Embryonic facial prominence (tissue), 1 donor: ENCODE measurements at regions not wholly inside any gene's neighbourhood (a gene's known extent, or its start where the extent isn't known, plus 50 kb on each side); places are given as distances from the start of the nearest gene placed in this dataset.

Source experiments
- DNase-seq: peaks from one replicate; pipeline ENCODE4 v3.0.0-alpha.2; 2016; ENCODE audit errors: extremely low spot score

DNA sequence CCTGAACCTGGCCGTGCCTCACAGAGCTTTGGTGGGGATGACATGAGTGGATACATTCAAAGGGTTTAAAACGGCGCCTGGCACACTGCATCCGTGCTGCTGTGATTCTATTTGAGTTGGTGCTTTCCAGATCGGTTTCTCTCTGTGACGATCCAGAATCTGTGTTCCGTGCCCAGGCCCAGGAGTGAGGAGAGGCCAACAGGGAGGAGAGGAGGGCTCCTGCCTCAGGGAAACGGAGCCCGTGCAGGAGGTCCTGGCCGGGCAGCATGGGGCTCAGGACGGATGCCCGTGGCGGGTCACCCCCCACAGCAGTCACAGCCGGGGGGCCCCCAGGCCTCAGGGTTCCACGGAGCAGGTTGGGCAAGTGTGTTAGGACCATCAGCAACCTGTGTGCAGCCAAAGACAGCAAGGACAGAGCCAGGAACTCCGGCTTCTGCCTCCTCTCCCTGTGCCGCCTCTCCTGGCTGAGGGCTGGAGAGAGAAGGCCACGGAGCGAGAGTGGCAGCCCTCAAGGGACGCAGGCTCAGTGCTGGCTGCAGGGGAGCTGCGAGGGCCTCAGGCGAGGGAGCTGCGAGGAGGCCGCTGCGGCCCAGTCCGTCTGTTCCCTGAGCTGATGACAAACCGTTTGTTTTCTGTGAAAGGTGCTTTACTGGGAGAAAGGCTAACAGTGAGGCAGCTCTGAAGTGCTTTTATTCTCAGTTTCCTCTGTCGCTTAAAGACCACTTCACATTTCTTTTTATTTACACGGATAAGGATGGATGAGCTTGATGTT is 99.3 kb downstream of the METRNL start:
- DNase-seq = no peak

DNA sequence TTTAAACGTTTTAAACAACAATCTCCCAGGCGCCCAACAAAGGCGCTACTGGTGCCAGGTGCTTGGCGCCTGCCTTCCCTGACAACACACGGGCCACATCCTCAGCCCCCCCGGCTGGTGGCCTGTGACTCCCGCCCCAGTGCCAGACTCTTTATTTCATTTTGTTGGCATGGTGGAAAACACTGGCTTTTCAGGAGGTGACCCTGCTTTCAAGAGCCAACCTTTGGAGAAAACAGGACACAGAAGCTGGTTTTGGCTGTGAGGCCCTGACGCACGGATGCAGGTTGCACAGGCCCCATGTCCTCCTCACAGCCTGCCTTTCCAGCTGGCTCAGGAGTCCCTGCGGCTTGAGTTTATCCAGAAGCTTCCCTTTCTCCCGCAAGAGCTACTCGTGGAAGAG is 100.0 kb downstream of the METRNL start:
- no peak for DNase-seq

DNA sequence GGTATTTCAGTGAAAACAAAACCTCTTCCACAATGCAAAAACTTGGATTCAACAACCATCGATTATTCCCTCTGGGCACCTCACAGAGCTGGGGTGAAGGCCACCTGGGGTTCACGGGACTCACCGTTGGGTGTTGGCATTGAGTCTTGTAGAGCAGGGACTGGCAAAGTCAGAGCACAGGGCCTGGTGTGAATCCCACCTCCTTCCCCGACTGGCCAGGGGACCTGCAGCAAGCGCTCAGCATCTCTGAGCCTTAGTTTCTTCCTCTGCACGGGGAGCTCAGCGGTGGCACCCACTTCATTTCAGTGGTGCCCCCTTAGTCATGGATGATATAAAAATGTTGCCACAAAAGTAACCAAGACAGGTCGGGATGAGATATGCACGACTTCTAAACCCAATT is 100.4 kb downstream of the METRNL start:
- DNase-seq = no peak

DNA sequence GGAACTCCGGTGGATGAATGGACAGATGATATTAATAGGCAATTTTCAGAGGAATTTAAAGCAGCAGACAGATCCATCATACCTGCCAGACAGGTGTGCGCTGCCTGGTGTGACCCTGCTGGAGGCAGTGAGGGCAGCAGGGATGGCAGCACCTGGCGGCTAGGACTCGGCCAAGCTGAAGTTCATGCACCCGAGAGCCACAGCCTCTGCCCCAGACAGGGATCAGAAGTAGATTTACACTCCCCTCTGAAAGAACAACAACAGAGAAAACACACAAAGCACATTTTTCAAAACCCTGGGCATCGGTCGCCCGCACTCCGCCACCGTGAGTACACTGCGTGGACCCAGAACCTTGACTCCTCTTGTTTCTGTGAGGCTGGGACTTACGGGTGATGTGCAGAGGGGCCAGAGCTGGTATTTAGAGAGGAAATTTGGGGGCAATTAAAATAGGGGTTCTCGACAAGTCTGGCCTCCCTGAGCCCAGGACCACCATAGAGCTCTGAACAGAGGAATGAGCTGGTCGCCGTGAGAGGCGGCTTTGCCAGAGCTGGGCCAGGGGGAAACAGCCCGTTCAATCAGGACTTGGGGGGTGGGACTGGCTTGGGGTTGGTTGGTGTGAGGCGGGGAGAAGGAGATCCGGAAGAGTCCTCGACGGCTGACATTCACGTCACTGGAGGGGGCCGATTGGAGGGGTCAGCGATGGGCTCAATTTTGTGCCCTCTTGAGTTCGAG is 101.0 kb downstream of the METRNL start:
- DNase-seq = no peak

DNA sequence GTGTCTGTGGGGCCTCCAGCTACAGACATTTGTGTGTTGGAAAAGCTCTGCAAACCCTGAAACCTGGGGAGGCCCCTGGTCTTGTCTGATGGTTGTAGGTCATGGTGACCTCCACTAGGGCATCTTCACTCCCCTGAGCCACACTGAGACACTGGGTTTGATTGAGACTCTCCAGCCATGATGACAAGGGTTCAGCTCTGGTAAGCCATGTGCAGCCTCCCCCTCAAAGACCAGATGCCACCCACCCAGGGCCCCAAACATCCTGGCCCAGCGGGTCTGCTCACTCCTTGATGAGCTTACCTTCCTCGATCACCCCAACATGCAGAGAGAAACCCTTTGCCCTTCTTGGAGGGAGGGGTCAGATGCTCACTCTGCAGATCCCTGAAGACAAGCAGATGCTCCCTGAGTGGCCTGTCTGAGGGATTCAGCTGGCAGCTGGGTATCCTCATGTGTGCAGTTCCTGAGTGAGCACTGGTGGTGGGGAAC is 101.6 kb downstream of the METRNL start:
- no peak for DNase-seq

DNA sequence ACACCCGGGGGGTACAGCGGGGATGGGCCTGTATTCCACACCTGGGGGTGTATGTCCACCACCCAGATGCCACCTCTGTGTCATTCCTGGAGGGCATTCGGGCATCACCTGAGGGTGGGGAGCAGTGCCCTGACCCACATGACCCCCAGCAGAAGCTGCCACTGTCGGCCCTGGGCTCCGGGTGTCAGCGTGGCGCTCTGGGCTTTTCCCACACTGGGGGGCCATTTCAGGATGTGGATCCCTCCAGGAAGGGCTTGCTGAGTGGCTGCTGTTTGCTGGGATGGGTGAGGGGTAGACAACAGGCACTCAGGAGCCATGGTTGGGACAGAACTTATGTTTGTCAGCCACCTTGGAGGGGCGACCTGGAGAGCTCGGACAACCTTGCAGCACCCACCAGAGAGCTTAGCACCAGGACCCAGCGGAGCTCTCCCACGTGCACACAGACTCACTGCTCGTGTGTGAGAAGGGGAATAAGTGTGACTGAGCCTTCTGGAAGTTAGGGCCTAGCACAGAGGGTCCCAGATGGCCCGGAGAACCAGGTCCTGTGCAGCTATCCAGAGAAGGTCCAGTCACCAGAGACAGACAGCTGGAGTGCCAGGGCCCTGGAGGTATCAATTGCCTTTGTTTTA is 102.7 kb downstream of the METRNL start:
- no peak for DNase-seq

DNA sequence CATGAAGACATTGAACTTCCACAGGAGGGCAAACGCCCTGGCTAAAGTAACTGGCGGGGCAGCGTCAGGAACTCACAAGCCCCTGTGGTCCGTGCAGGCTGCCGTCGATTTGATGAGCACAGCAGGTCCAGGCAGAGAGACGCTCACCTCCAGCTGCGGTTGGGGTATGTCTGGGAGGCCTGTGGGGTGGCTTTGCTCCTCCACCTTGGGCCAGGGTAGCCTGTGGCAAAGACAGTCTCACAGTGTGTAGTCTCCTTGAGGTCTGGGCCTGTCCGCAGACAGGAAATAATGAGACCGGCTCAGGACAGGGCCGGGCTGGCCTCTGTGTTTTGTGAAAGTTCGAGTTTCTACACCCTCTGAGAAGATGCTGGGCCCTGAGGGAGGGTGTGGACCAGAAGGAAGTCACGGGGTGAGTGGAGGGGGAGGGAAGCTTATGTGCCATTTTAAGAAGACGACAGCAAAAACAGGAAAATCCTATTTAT is 103.3 kb downstream of the METRNL start:
- no peak for DNase-seq

DNA sequence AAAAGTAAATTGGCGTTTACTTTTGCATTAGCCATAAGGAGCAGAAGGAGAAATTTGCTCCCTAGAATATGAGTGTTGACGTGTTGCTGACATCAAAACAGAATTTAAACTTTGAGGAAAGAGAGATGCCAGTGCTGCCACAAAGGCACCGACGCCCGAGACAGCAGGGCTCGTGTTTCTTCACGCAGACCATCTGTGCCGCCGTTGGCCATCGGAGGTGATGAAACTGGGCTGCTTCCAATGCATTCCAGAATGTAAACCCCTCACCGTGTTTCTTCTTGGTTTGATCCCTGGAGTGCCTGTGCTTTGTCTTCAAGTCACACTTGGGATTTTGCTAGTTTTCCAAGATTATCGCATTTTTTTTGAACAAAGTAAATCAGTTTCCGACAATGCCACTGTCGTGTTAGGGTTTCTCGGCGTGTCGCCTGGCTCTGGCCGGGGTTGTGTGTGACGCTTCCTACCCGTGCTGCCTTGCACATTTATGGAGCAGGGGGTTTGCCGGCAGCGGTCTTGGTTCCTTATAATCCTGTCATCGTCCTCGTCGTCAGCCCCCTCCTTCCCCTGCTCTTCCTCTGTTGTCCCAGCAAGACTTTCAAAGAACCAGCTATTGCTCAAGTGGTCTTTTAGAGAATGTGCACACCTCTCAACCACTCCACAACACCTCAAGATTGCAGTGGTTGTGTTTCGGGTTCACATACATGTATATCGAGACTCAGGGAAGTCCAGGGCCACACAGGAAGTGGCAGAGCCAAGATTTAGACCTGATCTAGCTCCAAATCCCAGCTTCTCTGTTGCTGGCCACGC is 103.9 kb downstream of the METRNL start:
- no peak for DNase-seq

DNA sequence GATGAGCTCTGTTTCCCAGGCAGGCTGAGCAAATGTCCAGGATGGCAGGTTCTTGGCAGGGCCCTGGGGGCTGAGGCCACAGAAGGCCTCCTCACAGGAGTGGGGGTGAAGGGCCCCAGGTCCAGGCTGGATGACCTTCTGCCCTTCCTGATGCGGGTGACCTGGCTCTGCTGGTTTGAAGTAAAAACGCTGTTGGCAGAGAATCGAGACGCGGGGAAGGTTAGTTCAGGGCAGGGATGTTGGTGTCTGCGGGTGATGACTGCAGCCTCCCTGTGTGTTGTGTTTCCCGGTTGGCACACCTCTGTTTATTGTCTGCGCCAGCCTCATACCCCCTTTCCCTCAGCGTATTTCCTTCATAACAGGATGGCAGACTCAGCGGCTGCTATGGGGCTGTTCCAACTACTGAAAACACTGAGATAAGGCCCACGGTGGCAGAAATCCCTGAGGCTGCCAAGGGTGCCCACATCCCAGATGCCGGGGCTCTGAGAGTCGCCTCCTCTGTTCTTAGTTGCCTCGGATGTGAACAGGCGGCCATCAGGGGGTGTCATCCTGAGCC is 104.6 kb downstream of the METRNL start:
- DNase-seq = no peak

DNA sequence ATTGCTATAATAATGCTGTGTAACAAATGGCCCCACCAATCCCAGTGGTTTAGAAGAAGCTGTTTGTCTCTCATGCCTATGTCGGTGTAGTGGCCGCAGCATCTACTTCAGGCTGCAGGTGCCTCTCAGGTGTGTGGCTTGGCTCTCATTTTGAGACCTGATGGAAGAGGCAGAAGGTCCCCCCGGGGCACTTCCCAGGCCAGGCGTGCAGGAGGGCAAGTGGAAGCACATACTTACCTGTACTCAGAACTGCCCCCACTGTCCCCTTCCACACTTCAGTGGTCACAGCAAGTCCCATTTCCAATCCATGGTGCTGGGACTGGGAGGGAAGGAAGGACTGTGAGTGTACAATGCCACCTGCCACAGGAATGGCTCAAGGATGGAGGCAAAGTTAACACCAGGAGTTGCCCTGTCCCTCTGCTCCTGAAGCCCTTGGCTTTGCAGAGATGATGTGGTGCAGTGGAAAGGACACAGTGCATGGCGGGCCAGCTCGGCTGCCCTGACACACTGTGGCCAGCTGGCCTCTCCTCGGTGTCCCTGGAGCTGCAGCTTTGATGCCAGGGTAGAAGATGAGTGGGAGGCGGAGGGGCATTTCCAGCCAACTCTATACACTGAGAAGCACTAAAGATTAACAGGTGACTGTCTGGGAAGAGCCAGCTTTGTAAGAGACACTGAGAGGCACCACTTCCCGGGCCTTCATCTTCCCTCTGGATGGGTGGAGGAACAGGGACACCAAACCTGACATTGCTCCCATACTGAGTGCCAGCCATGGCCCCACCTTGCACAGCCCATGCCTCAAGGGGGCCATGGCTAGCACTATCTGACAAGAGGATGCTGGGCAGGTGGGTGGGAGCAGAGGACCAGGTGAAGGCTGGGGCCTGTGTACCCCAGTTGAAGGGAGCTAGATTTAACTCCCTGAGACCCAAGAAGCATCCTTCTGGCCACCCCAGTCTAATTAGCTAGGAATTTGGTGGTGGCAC is 105.9 kb downstream of the METRNL start:
- no peak for DNase-seq

DNA sequence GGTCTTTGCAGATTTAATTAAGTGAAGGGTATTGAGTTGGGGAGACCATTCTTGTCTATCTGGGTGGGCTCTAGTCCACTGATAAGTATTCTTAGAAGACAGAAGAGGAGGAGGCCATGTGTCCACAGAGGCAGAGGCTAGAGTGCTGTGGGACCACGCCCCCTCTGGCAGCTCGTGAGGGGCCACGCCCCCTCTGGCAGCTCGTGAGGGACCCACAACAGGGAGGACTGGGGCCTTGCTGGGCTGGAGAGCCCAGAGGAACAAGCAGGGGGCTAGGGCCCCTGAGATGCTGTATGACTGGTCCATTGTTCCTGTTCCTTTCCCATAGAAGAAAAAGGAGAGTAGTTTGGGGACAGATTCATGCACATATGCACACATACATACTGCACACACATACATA is 106.8 kb downstream of the METRNL start:
- DNase-seq = no peak

DNA sequence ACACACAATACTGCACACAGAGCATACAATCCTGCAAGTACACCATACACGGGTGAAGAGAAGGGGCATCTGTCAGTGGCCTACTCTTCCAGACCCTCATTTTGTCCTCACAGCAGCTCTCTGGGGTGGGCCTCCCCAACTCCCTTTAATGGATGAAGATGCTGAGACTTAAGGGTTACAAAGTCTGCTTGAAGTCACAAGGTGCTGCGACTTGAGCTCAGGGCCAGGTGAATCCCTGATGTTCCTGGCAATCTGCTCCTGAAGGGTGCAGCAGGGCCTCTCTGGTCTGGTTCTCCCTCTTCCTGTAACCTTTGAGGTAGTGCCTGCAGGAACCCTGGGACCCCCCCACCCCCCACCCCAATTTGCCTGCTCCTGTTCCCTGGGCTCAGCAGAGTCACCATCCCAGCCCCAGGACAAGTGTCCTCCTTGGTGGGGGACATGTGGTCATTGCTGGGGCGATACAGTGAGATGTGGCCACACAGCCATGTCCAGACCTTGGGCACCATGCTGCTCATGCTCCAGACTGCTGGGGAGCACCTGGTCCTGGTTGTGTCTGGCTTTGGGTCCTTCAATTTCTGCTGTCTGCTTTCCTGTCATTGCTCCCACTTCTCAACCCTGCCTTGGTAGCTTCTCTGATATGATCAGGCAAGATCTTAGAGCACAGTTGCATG is 107.5 kb downstream of the METRNL start:
- no peak for DNase-seq

DNA sequence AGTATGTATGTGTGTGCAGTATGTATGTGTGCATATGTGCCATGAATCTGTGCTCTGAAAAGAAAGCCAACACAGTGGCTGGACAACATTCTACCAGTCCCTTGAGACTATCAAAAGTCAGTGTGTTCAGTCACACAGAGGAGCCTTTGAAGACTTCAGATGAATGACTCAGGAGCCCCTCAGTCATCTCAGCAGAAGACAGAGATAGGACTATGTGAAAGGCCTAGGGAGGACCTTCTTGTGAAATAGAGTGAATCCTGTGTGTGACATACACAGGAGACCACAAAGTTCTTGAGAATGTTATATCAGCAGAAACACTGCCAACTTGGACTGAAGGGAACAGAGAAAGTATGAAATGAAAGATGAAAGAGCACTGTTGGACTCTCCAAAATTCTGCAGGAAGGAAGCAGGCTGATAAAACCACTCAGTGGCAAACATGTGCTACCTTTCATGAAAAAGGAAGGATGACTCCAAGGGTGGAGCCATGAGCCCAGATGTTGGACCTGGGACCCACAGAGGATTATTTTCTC is 108.4 kb downstream of the METRNL start:
- DNase-seq = no peak

DNA sequence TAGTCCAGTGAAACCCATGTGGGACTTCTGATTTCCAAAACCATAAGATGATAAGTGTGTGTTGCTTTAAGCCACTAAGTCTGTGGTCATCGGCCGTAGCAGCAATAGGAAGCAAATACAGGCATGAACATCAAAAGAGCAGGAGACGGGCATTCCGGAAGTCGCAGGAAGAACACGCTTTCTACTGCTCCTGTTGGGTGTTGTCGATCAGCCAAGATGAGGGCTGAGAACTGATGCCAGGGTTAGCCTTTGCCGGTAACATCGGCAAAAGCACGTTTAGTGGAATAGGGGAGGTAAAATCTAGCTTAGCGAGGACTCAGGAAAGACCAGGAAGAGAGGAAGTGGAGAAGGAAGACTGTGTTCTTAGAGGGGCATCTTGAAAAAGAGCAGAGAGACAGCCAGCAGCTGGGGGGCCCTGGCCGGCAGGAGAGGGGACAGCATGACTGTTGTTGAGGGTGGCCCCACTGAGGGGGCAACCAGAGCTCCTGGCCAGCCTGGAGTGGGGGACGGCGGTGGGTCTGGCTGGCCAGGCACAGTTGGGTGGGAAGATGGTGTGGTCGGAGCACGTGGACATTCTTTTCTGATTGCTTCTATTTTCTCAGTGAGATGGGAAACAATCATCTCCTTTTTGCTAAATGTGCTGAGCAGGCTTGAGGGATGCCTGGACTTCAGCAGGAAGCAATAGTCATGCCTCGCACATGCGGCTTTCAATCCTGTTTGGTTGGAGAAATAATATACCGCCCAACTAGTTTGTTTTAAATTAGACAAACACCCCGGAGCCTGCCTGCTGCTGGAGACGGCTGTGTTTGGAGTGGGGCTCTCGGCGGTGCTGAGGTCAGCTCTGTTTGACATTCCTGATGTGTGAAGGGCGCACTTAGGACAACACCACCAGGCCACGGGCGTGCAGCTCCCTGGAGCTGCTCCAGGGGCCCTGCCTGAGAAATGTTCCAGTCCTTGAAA is 109.9 kb downstream of the METRNL start:
- DNase-seq = peak; percentile 43

DNA sequence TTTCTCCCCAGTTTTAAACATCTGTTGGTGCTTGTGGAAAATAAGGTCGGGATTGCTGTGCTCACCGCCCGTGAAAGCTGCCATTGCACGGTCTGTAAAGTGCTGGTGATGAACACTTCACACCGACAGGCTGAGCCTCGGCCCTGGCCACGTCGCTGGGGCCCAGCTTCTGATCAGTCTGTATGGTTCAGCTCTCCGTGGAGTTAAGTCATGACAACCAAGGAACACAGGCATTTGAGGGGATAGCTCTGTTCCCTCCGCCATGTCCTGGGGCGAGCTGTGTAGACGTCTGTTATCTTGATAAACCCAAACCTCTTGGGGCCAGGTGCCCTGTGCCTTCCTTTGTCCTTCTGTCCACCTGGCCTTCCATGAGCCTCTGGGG is 110.6 kb downstream of the METRNL start:
- no peak for DNase-seq

DNA sequence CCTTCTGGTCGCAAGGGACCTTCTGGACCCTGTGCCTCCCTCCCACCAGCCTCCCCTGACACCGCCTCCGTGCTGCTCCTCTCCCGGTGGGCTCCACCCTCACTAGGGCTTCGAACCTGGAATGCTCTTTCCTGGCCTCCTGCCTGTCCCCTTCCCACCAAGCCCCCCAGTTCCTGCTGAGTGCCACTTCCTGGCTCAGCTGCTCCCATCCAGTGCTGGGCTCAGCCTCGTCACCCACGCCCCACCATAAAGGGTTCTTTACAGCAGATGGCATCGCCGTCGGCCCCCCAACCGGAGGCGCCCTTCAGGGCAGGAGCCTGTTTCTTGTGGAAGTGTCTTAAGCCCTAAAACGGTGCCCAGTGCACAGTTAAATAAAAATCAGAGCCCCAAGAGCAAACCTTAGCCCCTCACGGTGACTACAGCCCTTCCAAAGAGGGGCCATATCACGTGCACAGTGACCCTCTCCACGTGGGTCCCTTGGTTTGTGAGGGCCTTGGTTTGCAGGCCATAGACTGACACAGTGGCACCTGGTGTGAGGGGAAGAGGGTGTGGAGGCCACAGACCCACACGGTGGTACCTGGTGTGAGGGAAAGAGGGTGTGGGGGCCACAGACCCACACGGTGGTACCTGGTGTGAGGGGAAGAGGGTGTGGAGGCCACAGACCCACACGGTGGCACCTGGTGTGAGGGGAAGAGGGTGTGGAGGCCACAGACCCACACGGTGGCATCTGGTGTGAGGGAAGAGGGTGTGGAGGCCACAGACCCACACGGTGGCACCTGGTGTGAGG is 111.4 kb downstream of the METRNL start:
- no peak for DNase-seq

DNA sequence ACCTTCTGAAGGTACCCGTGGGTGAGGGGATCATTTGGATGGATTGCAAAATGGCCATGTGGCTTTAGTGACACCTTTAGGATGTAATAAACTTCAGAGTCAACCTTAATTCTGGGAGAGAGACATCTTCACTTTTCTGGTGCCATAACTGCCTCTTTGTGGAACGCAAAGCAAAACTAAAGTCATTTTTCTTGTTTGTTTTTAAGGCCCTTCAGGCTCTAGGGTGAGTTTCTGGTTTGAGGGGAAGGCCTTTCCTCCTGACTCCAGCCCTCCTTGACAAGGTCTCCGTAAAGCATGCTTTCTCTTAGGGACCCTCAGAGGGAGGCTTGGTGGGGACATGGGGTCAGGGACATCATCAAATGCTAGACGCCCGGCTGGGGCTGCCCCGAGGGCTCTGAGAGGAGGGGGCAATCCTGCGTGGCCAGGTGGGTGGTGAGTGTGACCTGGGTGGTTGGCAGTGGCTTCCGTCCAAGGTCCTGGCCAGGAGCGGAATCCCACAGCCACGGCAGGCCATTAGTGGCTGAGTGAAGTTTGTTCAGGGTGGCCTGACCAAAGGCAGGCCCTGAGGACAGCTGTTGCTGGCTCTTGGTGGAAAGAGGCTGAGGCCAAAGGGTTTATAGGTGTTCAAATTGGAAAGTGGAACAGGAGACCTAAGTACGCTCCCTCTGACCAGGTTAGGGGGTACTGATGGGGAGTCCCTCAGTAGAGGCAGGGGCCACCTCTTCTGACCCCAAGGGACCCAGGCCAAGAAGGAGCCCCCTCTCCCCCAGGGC is 112.2 kb downstream of the METRNL start:
- no peak for DNase-seq
